Spleen (tissue), 11 donors: ENCODE measurements at regions not wholly inside any gene's neighbourhood (a gene's known extent, or its start where the extent isn't known, plus 50 kb on each side); places are given as distances from the start of the nearest gene placed in this dataset.

ENCODE experiments used
- DNase-seq: peaks from one replicate; pipeline ENCODE4 v3.0.0-alpha.2; 2020
- H3K27ac ChIP-seq, 8 donors: fragments of 200-600 bp; sonication (generic) in 7 of 8; 1 replicate in 4 of 8; 2 replicates in 4 of 8; pipeline versions ENCODE4 v1.5.0 to v1.8.0; 2016 to 2021; ENCODE audit warnings: inconsistent platforms in 4 of 8, mild to moderate bottlenecking in 4 of 8, moderate library complexity in 1 of 8
- H3K27me3 ChIP-seq, 7 donors: fragments of 200-600 bp; sonication (generic) in 6 of 7; replicated peaks in 1 of 7; 1 replicate in 4 of 7; 2 replicates in 3 of 7; pipeline versions ENCODE4 v1.5.0 to v1.8.0; 2016 to 2021; ENCODE audit warnings: inconsistent platforms in 3 of 7, mild to moderate bottlenecking in 1 of 7
- H3K36me3 ChIP-seq, 6 donors: fragments of 200-600 bp; sonication (generic) in 5 of 6; 1 replicate in 4 of 6; 2 replicates in 2 of 6; pipeline versions ENCODE4 v1.5.0 to v1.8.0; 2016 to 2021; ENCODE audit warnings: inconsistent platforms in 2 of 6
- H3K4me1 ChIP-seq, 6 donors: fragments of 200-600 bp; sonication (generic) in 5 of 6; 1 replicate in 3 of 6; 2 replicates in 3 of 6; pipeline versions ENCODE4 v1.5.0 to v1.8.0; 2016 to 2021; ENCODE audit warnings: inconsistent platforms in 3 of 6
- H3K4me3 ChIP-seq, 8 donors: fragments of 200-600 bp; sonication (generic) in 7 of 8; 1 replicate in 4 of 8; 2 replicates in 4 of 8; pipeline versions ENCODE4 v1.5.0 to v1.8.0; 2016 to 2021; ENCODE audit warnings: inconsistent platforms in 4 of 8, mild to moderate bottlenecking in 4 of 8, moderate library complexity in 2 of 8
- H3K9me3 ChIP-seq, 8 donors: fragments of 200-600 bp; sonication (generic) in 7 of 8; 1 replicate in 4 of 8; 2 replicates in 4 of 8; pipeline versions ENCODE4 v1.5.0 to v1.8.0; 2016 to 2021; ENCODE audit warnings: inconsistent platforms in 4 of 8
- CTCF ChIP-seq, 11 experiments: fragments of 200-600 bp in 7 of 11; fragments of 450-650 bp in 4 of 11; sonication (generic) in 4 of 11; IDR thresholded peaks in 8 of 11; conservative IDR thresholded peaks in 3 of 11; 1 replicate in 7 of 11; 2 replicates in 4 of 11; pipeline versions ENCODE4 v1.4.0 to v1.8.0; 2016 to 2021; ENCODE audit warnings: antibody characterized with exemption in 11 of 11, inconsistent platforms in 4 of 11, mild to moderate bottlenecking in 1 of 11
- POLR2A ChIP-seq, 3 donors: fragments of 450-650 bp; IDR thresholded peaks; one replicate each; pipeline ENCODE4 v1.5.1; 2017; ENCODE audit warnings: antibody characterized with exemption in 3 of 3, mild to moderate bottlenecking in 1 of 3
- POLR2AphosphoS5 ChIP-seq, 3 donors: sonication (generic); formaldehyde crosslinking; IDR thresholded peaks; one replicate each; pipeline ENCODE4 v1.5.1; 2017; ENCODE audit warnings: antibody characterized with exemption in 3 of 3
- WGBS, 5 donors: extraction: QIAGEN DNeasy Blood & Tissue Kit in 3 of 5; methylation state at CpG; one replicate each; pipeline versions ENCODE4 v1.1.5 to v1.1.7; 2013 to 2018; 5-methylcytosine and 5-hydroxymethylcytosine counted together
- intact Hi-C: fragments of 100-400 bp; cut with DNase I; formaldehyde crosslinking; loops from one replicate; pipeline ENCODE4 v1.15.0; 2023; ENCODE audit warnings: low total_unique reads
- donor health status: healthy with polysubstance abuse.
- donor health status: DM: no; HTN: no; CAD: no; lungs with moderate emphysema.
- donor health status: DM: no; HTN: no; CAD: no.
- donor health status: Bipolar disorder and iron deficiency.
- donor health status: healthy.
- donor health status: DM: no; HTN: no; CAD: no.
- donor health status: DM: yes; HTN: yes; CAD: no.

GRCh38 chr7:120033114-120033513 lies 239.9 kb upstream of the KCND2 start:
- Histone ChIP-seq H3K27ac (no peak overlapping the region), H3K4me1 (no peaks in the 10 kb centered on the region), H3K9me3 (peaks cover 0 to 2% (median 0%) of the 10 kb centered on the region in 8 donors), H3K36me3 (no peaks in the 10 kb centered on the region), H3K27me3 (no peaks in the 10 kb centered on the region), H3K4me3 (no peak overlapping the region)
- DNase-seq: no peak
- intact Hi-C loops: no loop called here
- 56 to 68% (median 66%) methylated on average over 2 of the region's 2 CpGs for WGBS, 5 donors
- no peak for TF ChIP-seq POLR2A (IDR thresholded peaks at IDR 0.05)
- no peak for TF ChIP-seq CTCF (IDR thresholded peaks at IDR 0.05 in 8 of 11, conservative IDR thresholded peaks at IDR 0.05 in 3 of 11)
- no peak for TF ChIP-seq POLR2AphosphoS5 (IDR thresholded peaks at IDR 0.05)

DNA sequence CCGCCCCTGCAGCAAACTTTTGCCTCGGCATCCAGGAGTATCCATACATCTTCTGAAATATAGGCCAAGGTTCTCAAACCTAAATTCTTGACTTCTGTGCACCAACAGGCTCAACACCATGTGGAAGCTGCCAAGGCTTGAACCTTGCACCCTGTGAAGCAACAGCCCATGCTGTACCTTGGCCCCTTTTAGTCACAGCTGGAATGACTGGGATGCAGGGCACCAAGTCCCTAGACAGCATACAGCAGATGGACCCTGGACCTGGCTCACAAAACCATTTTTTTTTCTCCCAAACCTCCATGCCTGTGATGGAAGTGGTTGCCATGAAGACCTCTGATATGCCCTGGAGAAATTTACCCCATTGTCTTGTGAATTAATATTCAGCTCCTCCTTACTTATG lies 233.8 kb upstream of the KCND2 start:
- TF ChIP-seq CTCF (IDR thresholded peaks at IDR 0.05 in 8 of 11, conservative IDR thresholded peaks at IDR 0.05 in 3 of 11): no peak
- TF ChIP-seq POLR2AphosphoS5 (IDR thresholded peaks at IDR 0.05): no peak
- no peak for TF ChIP-seq POLR2A (IDR thresholded peaks at IDR 0.05)
- DNase-seq: no peak
- WGBS, 5 donors: 70 to 100% (median 94%) methylated on average over 2 of the region's 2 CpGs
- Histone ChIP-seq H3K27me3 (no peaks in the 10 kb centered on the region), H3K36me3 (no peaks in the 10 kb centered on the region), H3K27ac (no peak overlapping the region), H3K4me1 (no peaks in the 10 kb centered on the region), H3K4me3 (no peak overlapping the region), H3K9me3 (peaks cover 0 to 49% (median 10%) of the 10 kb centered on the region in 8 donors)
- intact Hi-C loops: no loop called here

DNA sequence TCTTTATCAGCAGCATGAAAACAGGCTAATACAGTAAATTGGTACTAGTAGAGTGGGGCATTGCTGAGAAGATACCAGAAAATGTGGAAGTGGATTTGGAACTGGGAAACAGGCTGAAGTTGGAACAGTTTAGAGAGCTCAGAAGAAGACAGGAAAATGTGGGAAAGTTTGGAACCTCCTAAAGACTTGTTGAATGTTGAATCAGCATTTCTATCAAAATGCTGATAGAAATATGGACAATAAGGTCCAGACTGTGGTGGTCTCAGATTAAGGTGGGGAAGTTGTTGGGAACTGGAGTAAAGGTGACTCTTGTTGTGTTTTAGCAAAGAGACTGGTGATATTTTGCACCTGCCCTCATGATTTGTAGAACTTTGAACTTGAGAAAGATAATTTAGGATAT lies 231.2 kb upstream of the KCND2 start:
- Histone ChIP-seq H3K27ac (no peak overlapping the region), H3K4me1 (no peaks in the 10 kb centered on the region), H3K4me3 (no peak overlapping the region), H3K9me3 (peaks cover 0 to 49% (median 10%) of the 10 kb centered on the region in 8 donors), H3K27me3 (no peaks in the 10 kb centered on the region), H3K36me3 (no peaks in the 10 kb centered on the region)
- no peak for TF ChIP-seq POLR2A (IDR thresholded peaks at IDR 0.05)
- no peak for TF ChIP-seq POLR2AphosphoS5 (IDR thresholded peaks at IDR 0.05)
- TF ChIP-seq CTCF (IDR thresholded peaks at IDR 0.05 in 8 of 11, conservative IDR thresholded peaks at IDR 0.05 in 3 of 11): no peak
- DNase-seq: no peak
- intact Hi-C loops: no loop called here

GRCh38 chr7:120043250-120043649 lies 229.7 kb upstream of the KCND2 start:
- H3K27me3 ChIP-seq: no peaks in the 10 kb centered on the region
- no peak overlapping the region for H3K27ac ChIP-seq
- no peaks in the 10 kb centered on the region for H3K4me1 ChIP-seq
- H3K4me3 ChIP-seq: no peak overlapping the region
- DNase-seq: no peak
- peaks cover 0 to 46% (median 10%) of the 10 kb centered on the region in 8 donors for H3K9me3 ChIP-seq
- TF ChIP-seq POLR2A (IDR thresholded peaks at IDR 0.05) (no peak), POLR2AphosphoS5 (IDR thresholded peaks at IDR 0.05) (no peak), CTCF (IDR thresholded peaks at IDR 0.05 in 8 of 11, conservative IDR thresholded peaks at IDR 0.05 in 3 of 11) (no peak)
- H3K36me3 ChIP-seq: no peaks in the 10 kb centered on the region
- WGBS, 5 donors: 39 to 61% (median 55%) methylated on average over 2 of the region's 2 CpGs
- intact Hi-C loops: no loop called here
